H1 (cell line): ENCODE measurements at regions not wholly inside any gene's neighbourhood (a gene's known extent, or its start where the extent isn't known, plus 50 kb on each side); places are given as distances from the start of the nearest gene placed in this dataset.

Experiments
- MAFK ChIP-seq: IDR thresholded peaks from 2 replicates; pipeline ENCODE4 v1.6.1; 2012; ENCODE audit warnings: low read depth, mild to moderate bottlenecking, improper control_type of control experiment, low read length
- TAF7 ChIP-seq: optimal IDR thresholded peaks from 2 replicates; pipeline ENCODE3; 2011; ENCODE audit warnings: low read depth, mild to moderate bottlenecking, inconsistent platforms, low read length, moderate library complexity, borderline replicate concordance
- TF ChIP-seq, protein P1 (sequence below), 3 experiments: IDR thresholded peaks; 1 replicate in 2 of 3; 2 replicates in 1 of 3; pipeline versions ENCODE4 v1.5.1 to v1.6.1; 2011; ENCODE audit warnings: low read length in 3 of 3, mild to moderate bottlenecking in 3 of 3, inconsistent platforms in 2 of 3, low read depth in 1 of 3, moderate library complexity in 1 of 3; ENCODE audit not compliant: insufficient read depth in 1 of 3; ENCODE audit errors: control extremely low read depth in 1 of 3

DNA sequence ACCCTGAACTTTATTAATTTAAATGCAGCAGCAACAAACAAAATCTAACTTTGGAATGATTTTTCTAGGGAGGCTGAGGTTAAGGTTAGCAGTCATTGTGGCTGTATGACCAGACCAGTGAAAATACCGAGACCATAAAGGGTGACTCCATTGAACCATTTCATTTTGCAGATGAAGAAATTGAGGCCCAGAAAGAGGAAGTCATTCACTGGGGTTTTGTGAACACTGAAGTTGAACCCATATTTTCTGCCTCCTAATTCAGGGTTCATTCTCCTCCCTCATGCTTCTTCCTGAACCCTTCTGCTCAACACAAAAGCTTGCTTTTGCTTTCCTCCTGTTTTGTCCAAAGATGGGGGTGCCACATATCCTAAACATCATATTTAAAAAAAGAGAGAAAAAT, 65.8 kb upstream of the PLCL2 start (continued):
- TF ChIP-seq MAFK (no peak), TAF7 (no peak)
- TF ChIP-seq, protein P1, sequence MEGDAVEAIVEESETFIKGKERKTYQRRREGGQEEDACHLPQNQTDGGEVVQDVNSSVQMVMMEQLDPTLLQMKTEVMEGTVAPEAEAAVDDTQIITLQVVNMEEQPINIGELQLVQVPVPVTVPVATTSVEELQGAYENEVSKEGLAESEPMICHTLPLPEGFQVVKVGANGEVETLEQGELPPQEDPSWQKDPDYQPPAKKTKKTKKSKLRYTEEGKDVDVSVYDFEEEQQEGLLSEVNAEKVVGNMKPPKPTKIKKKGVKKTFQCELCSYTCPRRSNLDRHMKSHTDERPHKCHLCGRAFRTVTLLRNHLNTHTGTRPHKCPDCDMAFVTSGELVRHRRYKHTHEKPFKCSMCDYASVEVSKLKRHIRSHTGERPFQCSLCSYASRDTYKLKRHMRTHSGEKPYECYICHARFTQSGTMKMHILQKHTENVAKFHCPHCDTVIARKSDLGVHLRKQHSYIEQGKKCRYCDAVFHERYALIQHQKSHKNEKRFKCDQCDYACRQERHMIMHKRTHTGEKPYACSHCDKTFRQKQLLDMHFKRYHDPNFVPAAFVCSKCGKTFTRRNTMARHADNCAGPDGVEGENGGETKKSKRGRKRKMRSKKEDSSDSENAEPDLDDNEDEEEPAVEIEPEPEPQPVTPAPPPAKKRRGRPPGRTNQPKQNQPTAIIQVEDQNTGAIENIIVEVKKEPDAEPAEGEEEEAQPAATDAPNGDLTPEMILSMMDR (IDR thresholded peaks at IDR 0.05; ENCODE audit: control extremely low read depth in 1 of 3, insufficient read depth in 1 of 3, low read depth in 1 of 3, low read length in 3 of 3), result no peak
